Tibial artery (tissue), 4 donors: ENCODE measurements at regions not wholly inside any gene's neighbourhood (a gene's known extent, or its start where the extent isn't known, plus 50 kb on each side); places are given as distances from the start of the nearest gene placed in this dataset.

Source experiments
- DNase-seq, 2 donors: peaks; one replicate each; pipeline ENCODE4 v3.0.0-alpha.2; 2019
- H3K27ac ChIP-seq, 2 donors: fragments of 200-600 bp; sonication (generic) in 1 of 2; 1 replicate in 1 of 2; 2 replicates in 1 of 2; pipeline ENCODE4 v1.5.1; 2018 to 2019; ENCODE audit warnings: mild to moderate bottlenecking in 1 of 2
- H3K27me3 ChIP-seq, 2 donors: fragments of 200-600 bp; sonication (generic) in 1 of 2; one replicate each; pipeline versions ENCODE4 v1.5.1 to v1.6.0; 2016 to 2019
- H3K36me3 ChIP-seq, 3 donors: fragments of 200-600 bp; sonication (generic) in 2 of 3; one replicate each; pipeline ENCODE4 v1.5.1; 2016 to 2019; ENCODE audit warnings: mild to moderate bottlenecking in 2 of 3
- H3K4me1 ChIP-seq, 4 donors: fragments of 200-600 bp; sonication (generic) in 2 of 4; 1 replicate in 3 of 4; 2 replicates in 1 of 4; pipeline ENCODE4 v1.5.1; 2016 to 2019
- H3K4me3 ChIP-seq, 2 donors: fragments of 200-600 bp; sonication (generic) in 1 of 2; 1 replicate in 1 of 2; 2 replicates in 1 of 2; pipeline ENCODE4 v1.5.1; 2018 to 2019; ENCODE audit warnings: mild to moderate bottlenecking in 2 of 2
- H3K9me3 ChIP-seq, 3 donors: fragments of 200-600 bp; sonication (generic) in 1 of 3; one replicate each; pipeline ENCODE4 v1.5.1; 2016 to 2019
- CTCF ChIP-seq, 2 experiments: fragments of 200-600 bp in 1 of 2; fragments of 450-650 bp in 1 of 2; IDR thresholded peaks; one replicate each; pipeline ENCODE4 v1.5.1; 2017 to 2019; ENCODE audit warnings: antibody characterized with exemption in 2 of 2, mild to moderate bottlenecking in 1 of 2, moderate library complexity in 1 of 2
- intact Hi-C: fragments of 100-400 bp; cut with DNase I; formaldehyde crosslinking; loops from one replicate; pipeline ENCODE4 v1.15.0; 2023; ENCODE audit warnings: low total_unique reads

- no peaks in the 10 kb centered on the region for H3K4me1 ChIP-seq
- no peak for TF ChIP-seq CTCF (IDR thresholded peaks at IDR 0.05)
- no peaks in the 10 kb centered on the region for H3K9me3 ChIP-seq
These were observed 224.9 kb downstream of the ACTR3B start for GRCh38 chr7:152984421-152984820.

GRCh38 chr7:152986376-152986775, 226.8 kb downstream of the ACTR3B start:
- Histone ChIP-seq H3K36me3 (no peaks in the 10 kb centered on the region), H3K4me1 (no peaks in the 10 kb centered on the region), H3K27me3 (no peaks in the 10 kb centered on the region), H3K27ac (no peak overlapping the region), H3K4me3 (no peak overlapping the region), H3K9me3 (no peaks in the 10 kb centered on the region)
- no peak for TF ChIP-seq CTCF (IDR thresholded peaks at IDR 0.05)
- DNase-seq: no peak
- intact Hi-C loops: no loop called here

More at GRCh38 chr7:152984421-152984820, 224.9 kb downstream of the ACTR3B start:
- Histone ChIP-seq H3K4me3 (no peak overlapping the region), H3K36me3 (no peaks in the 10 kb centered on the region), H3K27me3 (no peaks in the 10 kb centered on the region), H3K27ac (no peak overlapping the region)
- no peak for DNase-seq
- intact Hi-C loops: no loop called here

GRCh38 chr7:152987656-152988055, 228.1 kb downstream of the ACTR3B start:
- H3K4me1 ChIP-seq: no peaks in the 10 kb centered on the region

GRCh38 chr7:152989889-152990380, 230.4 kb downstream of the ACTR3B start:
- Histone ChIP-seq H3K36me3 (no peaks in the 10 kb centered on the region), H3K9me3 (no peaks in the 10 kb centered on the region), H3K27me3 (no peaks in the 10 kb centered on the region), H3K27ac (no peak overlapping the region), H3K4me3 (no peak overlapping the region), H3K4me1 (no peaks in the 10 kb centered on the region)
- DNase-seq: no peak
- TF ChIP-seq CTCF (IDR thresholded peaks at IDR 0.05): no peak
- intact Hi-C loops: no loop called here

More at GRCh38 chr7:152987656-152988055, 228.1 kb downstream of the ACTR3B start:
- TF ChIP-seq CTCF (IDR thresholded peaks at IDR 0.05): no peak
- Histone ChIP-seq H3K27ac (no peak overlapping the region), H3K9me3 (no peaks in the 10 kb centered on the region), H3K27me3 (no peaks in the 10 kb centered on the region), H3K4me3 (no peak overlapping the region), H3K36me3 (no peaks in the 10 kb centered on the region)
- no peak for DNase-seq
- intact Hi-C loops: no loop called here

GRCh38 chr7:152998420-152998819, 238.9 kb downstream of the ACTR3B start:
- Histone ChIP-seq H3K4me1 (no peaks in the 10 kb centered on the region), H3K4me3 (no peak overlapping the region), H3K27ac (no peak overlapping the region), H3K36me3 (no peaks in the 10 kb centered on the region), H3K27me3 (no peaks in the 10 kb centered on the region), H3K9me3 (no peaks in the 10 kb centered on the region)
- intact Hi-C loops: no loop called here
- no peak for TF ChIP-seq CTCF (IDR thresholded peaks at IDR 0.05)
- DNase-seq: no peak

- intact Hi-C loops: no loop called here
- H3K4me3 ChIP-seq: no peak overlapping the region
- no peak for DNase-seq
- H3K27ac ChIP-seq: no peak overlapping the region
- no peaks in the 10 kb centered on the region for H3K36me3 ChIP-seq
- no peak for TF ChIP-seq CTCF (IDR thresholded peaks at IDR 0.05)
- no peaks in the 10 kb centered on the region for H3K4me1 ChIP-seq
- H3K27me3 ChIP-seq: no peaks in the 10 kb centered on the region
- no peaks in the 10 kb centered on the region for H3K9me3 ChIP-seq
These were observed 242.6 kb downstream of the ACTR3B start for GRCh38 chr7:153002115-153002514.
